Left renal pelvis (tissue), 4 donors: ENCODE measurements at regions not wholly inside any gene's neighbourhood (a gene's known extent, or its start where the extent isn't known, plus 50 kb on each side); places are given as distances from the start of the nearest gene placed in this dataset.
"Not testable (repeated sequence)": the region's sequence is repeated elsewhere in the genome, so short reads cannot be mapped to it uniquely, and the experiment has no call there.

Experiments
- DNase-seq, 4 donors: peaks; one replicate each; pipeline ENCODE4 v3.0.0-alpha.2; 2013; ENCODE audit warnings: low read depth in 4 of 4, low spot score in 3 of 4

- DNase-seq = no peak
Measured at GRCh38 chr10:117601716-117602115, 59.2 kb downstream of the EMX2 start.

- no peak for DNase-seq
Measured at GRCh38 chr10:117603081-117603480, 60.5 kb downstream of the EMX2 start.

GRCh38 chr10:117603726-117604125 is 61.2 kb downstream of the EMX2 start:
- no peak for DNase-seq

- no peak for DNase-seq
Measured at GRCh38 chr10:117609095-117609795, 66.7 kb downstream of the EMX2 start.

GRCh38 chr10:117609796-117610170 is 67.2 kb downstream of the EMX2 start:
- DNase-seq = no peak

- DNase-seq = no peak
Measured at GRCh38 chr10:117610321-117610720, 67.8 kb downstream of the EMX2 start.

GRCh38 chr10:117612113-117612512 is 69.6 kb downstream of the EMX2 start:
- no peak for DNase-seq

GRCh38 chr10:117615649-117616048 is 73.1 kb downstream of the EMX2 start:
- DNase-seq = no peak

- no peak for DNase-seq
Measured at GRCh38 chr10:117616179-117616578, 73.6 kb downstream of the EMX2 start.

- DNase-seq = no peak
Measured at GRCh38 chr10:117617086-117617485, 74.5 kb downstream of the EMX2 start.

GRCh38 chr10:117617659-117618058 is 75.1 kb downstream of the EMX2 start:
- DNase-seq = no peak

GRCh38 chr10:117619223-117619622 is 76.7 kb downstream of the EMX2 start:
- no peak for DNase-seq

GRCh38 chr10:117619707-117620405 is 77.3 kb downstream of the EMX2 start:
- no peak for DNase-seq

GRCh38 chr10:117621196-117621595 is 78.7 kb downstream of the EMX2 start:
- DNase-seq = no peak

- no peak for DNase-seq
Measured at GRCh38 chr10:117621795-117622420, 79.4 kb downstream of the EMX2 start.

GRCh38 chr10:117622471-117623184 is 80.1 kb downstream of the EMX2 start:
- no peak for DNase-seq

- no peak for DNase-seq
Measured at GRCh38 chr10:117626228-117626627, 83.7 kb downstream of the EMX2 start.

- no peak for DNase-seq
Measured at GRCh38 chr10:117627561-117627960, 85.0 kb downstream of the EMX2 start.

GRCh38 chr10:117629717-117630116 is 87.2 kb downstream of the EMX2 start:
- DNase-seq = not testable (repeated sequence)

- DNase-seq = no peak
Measured at GRCh38 chr10:117631276-117632145, 89.0 kb downstream of the EMX2 start.
